Bronchial epithelial cell (primary cell): ENCODE measurements at regions not wholly inside any gene's neighbourhood (a gene's known extent, or its start where the extent isn't known, plus 50 kb on each side); places are given as distances from the start of the nearest gene placed in this dataset.

Experiments used
- DNase-seq: peaks from one replicate; pipeline ENCODE4 v3.0.0-alpha.2; 2010; ENCODE audit warnings: low read depth
- FAIRE-seq: peaks from 2 replicates; lab custom pipeline; 2011; peaks lifted over from hg19 to GRCh38; lab: Jason Lieb, UNC
- H3K27me3 ChIP-seq: 2 replicates; pipeline ENCODE4 v1.5.1; 2011; ENCODE audit warnings: low read length; ENCODE audit not compliant: control insufficient read depth, insufficient read depth
- H3K36me3 ChIP-seq: 2 replicates; pipeline ENCODE4 v1.5.1; 2011; ENCODE audit warnings: low read length; ENCODE audit not compliant: control insufficient read depth, insufficient read depth
- H3K4me3 ChIP-seq: 2 replicates; pipeline ENCODE4 v1.5.1; 2011; ENCODE audit warnings: mild to moderate bottlenecking, low read depth, low read length, control low read depth
- CTCF ChIP-seq: IDR thresholded peaks from 2 replicates; pipeline ENCODE4 v1.5.1; 2011; ENCODE audit warnings: mild to moderate bottlenecking, moderate library complexity, low read length, control low read depth, inconsistent platforms; ENCODE audit not compliant: insufficient read depth, severe bottlenecking

- no peak for FAIRE-seq
Observed at GRCh38 chr18:54433368-54433767, 75.7 kb downstream of the C18orf54 start.

GRCh38 chr18:54433857-54434256 lies 76.2 kb downstream of the C18orf54 start:
- no peak for TF ChIP-seq CTCF
- FAIRE-seq, result no peak

More at GRCh38 chr18:54433368-54433767, 75.7 kb downstream of the C18orf54 start:
- H3K4me3 ChIP-seq, result no peak overlapping the region
- no peak for DNase-seq
- H3K27me3 ChIP-seq, result peaks cover 4% of the 10 kb centered on the region
- no peaks in the 10 kb centered on the region for H3K36me3 ChIP-seq
- TF ChIP-seq CTCF, result no peak

GRCh38 chr18:54434453-54434852 lies 76.7 kb downstream of the C18orf54 start:
- no peak overlapping the region for H3K4me3 ChIP-seq
- no peak for TF ChIP-seq CTCF
- no peak for DNase-seq
- no peak for FAIRE-seq
- H3K36me3 ChIP-seq, result no peaks in the 10 kb centered on the region
- peaks cover 6% of the 10 kb centered on the region for H3K27me3 ChIP-seq

More at GRCh38 chr18:54433857-54434256, 76.2 kb downstream of the C18orf54 start:
- no peaks in the 10 kb centered on the region for H3K36me3 ChIP-seq
- H3K4me3 ChIP-seq, result no peak overlapping the region
- H3K27me3 ChIP-seq, result peaks cover 5% of the 10 kb centered on the region
- no peak for DNase-seq

- no peak for TF ChIP-seq CTCF
- no peak overlapping the region for H3K4me3 ChIP-seq
- no peaks in the 10 kb centered on the region for H3K36me3 ChIP-seq
- FAIRE-seq (no peak), DNase-seq (no peak)
- H3K27me3 ChIP-seq, result peaks cover 6% of the 10 kb centered on the region
Observed at GRCh38 chr18:54436501-54436900, 78.8 kb downstream of the C18orf54 start.

- no peaks in the 10 kb centered on the region for H3K36me3 ChIP-seq
- TF ChIP-seq CTCF, result no peak
- DNase-seq, result no peak
- FAIRE-seq, result no peak
- H3K27me3 ChIP-seq, result peaks cover 5% of the 10 kb centered on the region
- H3K4me3 ChIP-seq, result no peak overlapping the region
Observed at GRCh38 chr18:54440292-54440691, 82.6 kb downstream of the C18orf54 start.

GRCh38 chr18:54444319-54444914 lies 86.7 kb downstream of the C18orf54 start:
- Histone ChIP-seq H3K27me3 (peaks cover 4% of the 10 kb centered on the region), H3K4me3 (no peak overlapping the region), H3K36me3 (no peaks in the 10 kb centered on the region)
- DNase-seq (peak; percentile 55), FAIRE-seq (no peak)
- TF ChIP-seq CTCF, result peak; percentile 81
